Mucosa of stomach (tissue), 1 donor: ENCODE measurements at regions not wholly inside any gene's neighbourhood (a gene's known extent, or its start where the extent isn't known, plus 50 kb on each side); places are given as distances from the start of the nearest gene placed in this dataset.
"Not testable (repeated sequence)": the region's sequence is repeated elsewhere in the genome, so short reads cannot be mapped to it uniquely, and the experiment has no call there.

Source experiments
- H3K27me3 ChIP-seq: one replicate; pipeline ENCODE4 v1.7.0; 2013; ENCODE audit warnings: mild to moderate bottlenecking, low read length; ENCODE audit not compliant: control insufficient read depth, insufficient read depth
- H3K36me3 ChIP-seq: one replicate; pipeline ENCODE4 v1.7.0; 2013; ENCODE audit warnings: low read length; ENCODE audit not compliant: control insufficient read depth, insufficient read depth
- H3K4me1 ChIP-seq: one replicate; pipeline ENCODE4 v1.7.0; 2013; ENCODE audit warnings: mild to moderate bottlenecking, low read length; ENCODE audit not compliant: control insufficient read depth, insufficient read depth
- H3K4me3 ChIP-seq: one replicate; pipeline ENCODE4 v1.7.0; 2013; ENCODE audit warnings: low read length
- H3K9ac ChIP-seq: one replicate; pipeline ENCODE4 v1.7.0; 2013; ENCODE audit warnings: mild to moderate bottlenecking, low read length, moderate library complexity
- H3K9me3 ChIP-seq: one replicate; pipeline ENCODE4 v1.7.0; 2013; ENCODE audit warnings: mild to moderate bottlenecking, low read length, moderate library complexity; ENCODE audit not compliant: control insufficient read depth
- donor health status: Pancreatic carcinoma.

- H3K36me3 ChIP-seq, H3K9me3 ChIP-seq, H3K4me1 ChIP-seq, H3K27me3 ChIP-seq, H3K9ac ChIP-seq, H3K4me3 ChIP-seq: not testable (repeated sequence)
These were observed 56.2 kb upstream of the CCZ1B start for GRCh38 chr7:6882321-6882721.

DNA sequence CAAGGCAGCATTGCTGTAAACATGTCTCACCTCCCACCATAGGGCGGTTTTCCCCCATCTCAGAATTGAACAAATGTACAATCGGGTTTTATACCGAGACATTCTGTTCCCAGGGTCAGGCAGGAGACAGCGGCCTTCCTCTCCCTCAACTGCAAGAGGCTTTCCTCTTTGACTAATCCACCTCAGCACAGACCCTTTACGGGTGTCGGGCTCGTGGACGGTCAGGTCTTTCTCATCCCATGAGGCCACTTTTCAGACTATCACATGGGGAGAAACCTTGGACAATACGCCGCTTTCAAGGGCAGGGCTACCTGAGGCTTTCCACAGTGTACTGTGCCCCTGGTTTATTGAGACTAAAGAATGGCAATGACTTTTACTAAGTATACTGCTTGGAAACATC is 57.7 kb upstream of the CCZ1B start:
- not testable (repeated sequence) for H3K36me3 ChIP-seq, H3K9me3 ChIP-seq, H3K27me3 ChIP-seq, H3K4me3 ChIP-seq, H3K9ac ChIP-seq, H3K4me1 ChIP-seq

GRCh38 chr7:6886198-6886597 is 60.1 kb upstream of the CCZ1B start:
- Histone ChIP-seq H3K4me3 (no peak overlapping the region), H3K4me1 (no peaks in the 10 kb centered on the region), H3K27me3 (no peaks in the 10 kb centered on the region), H3K9me3 (no peaks in the 10 kb centered on the region), H3K36me3 (no peaks in the 10 kb centered on the region), H3K9ac (no peak overlapping the region)

DNA sequence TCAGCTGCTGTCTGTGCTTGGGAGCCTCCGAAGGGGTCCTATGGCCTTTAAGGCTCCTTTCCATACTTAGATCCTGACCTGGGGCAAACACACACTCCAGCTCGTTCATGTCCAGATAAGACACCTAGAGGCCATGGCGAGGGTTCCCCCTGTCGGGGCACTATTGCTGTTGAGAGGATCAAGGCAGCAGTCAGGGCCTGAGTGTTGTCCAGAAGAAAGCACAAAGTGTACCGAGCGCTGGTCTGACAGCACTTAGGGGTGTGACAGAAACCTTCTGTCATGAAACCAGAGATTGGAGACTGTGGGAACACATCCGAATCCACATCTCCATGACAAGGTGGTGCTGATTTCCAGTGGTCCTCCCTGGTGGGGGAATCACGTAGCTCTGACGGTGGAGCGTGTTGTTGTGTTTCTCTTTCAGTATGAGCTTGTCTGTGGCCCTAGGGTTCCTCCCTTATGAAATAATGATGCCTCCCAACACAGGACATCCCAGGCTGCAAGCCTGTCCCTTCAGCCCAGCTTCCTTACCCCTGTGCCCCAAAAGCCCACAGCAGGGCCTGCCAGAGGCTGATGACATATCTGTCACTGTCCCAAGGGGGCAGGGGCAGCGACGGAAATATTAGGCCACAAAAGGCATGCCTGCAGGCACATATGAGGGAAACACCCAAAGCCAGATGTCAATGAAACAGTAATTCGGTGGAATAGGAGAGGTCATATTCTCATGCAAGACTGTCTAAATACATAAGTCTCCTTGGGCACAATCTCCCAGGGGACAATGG is 62.4 kb upstream of the CCZ1B start:
- not testable (repeated sequence) for H3K36me3 ChIP-seq, H3K9ac ChIP-seq, H3K9me3 ChIP-seq, H3K27me3 ChIP-seq, H3K4me3 ChIP-seq, H3K4me1 ChIP-seq

GRCh38 chr7:6889252-6889812 is 63.3 kb upstream of the CCZ1B start:
- Histone ChIP-seq H3K4me1 (no peaks in the 10 kb centered on the region), H3K36me3 (no peaks in the 10 kb centered on the region), H3K9ac (no peak overlapping the region), H3K9me3 (no peaks in the 10 kb centered on the region), H3K4me3 (no peak overlapping the region), H3K27me3 (no peaks in the 10 kb centered on the region)

DNA sequence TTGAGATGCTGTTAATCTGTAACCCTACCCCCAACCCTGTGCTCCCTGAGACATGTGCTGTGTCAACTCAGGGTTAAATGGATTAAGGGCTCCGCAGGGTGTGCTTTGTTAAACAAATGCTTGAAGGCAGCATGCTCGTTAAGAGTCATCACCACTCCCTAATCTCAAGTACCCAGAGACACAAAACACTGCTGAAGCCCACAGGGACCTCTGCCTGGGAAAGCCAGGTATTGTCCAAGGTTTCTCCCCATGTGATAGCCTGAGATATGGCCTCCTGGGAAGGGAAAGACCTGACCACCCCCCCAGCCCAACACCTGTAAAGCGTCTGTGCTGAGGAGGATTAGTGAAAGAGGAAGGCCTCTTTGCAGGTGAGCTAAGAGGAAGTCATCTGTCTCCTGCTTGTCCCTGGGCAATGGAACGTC is 76.0 kb upstream of the CCZ1B start:
- not testable (repeated sequence) for H3K4me3 ChIP-seq, H3K36me3 ChIP-seq, H3K9ac ChIP-seq, H3K9me3 ChIP-seq, H3K27me3 ChIP-seq
- H3K4me1 ChIP-seq, result peaks cover 10% of the 10 kb centered on the region

DNA sequence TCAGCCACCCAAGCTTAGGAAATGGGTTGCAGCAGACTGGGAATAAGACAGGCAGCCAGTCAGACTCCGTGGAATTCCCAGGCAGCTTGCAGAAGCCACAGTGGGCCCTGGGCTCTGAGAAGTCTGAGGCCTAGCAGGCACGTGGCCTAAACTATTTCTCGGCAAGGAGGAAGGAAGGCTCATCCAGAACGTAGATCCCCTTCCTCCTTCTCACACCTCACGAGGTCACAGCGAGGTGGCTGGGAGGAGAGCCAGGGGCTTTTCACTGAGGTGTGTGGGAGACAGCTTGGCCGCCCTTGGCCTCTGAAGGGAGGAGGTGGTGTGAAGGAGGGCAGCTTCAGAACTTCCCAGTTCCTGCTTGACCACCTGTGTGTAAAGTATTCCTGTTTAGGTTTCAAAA is 77.2 kb upstream of the CCZ1B start:
- not testable (repeated sequence) for H3K9ac ChIP-seq, H3K9me3 ChIP-seq, H3K36me3 ChIP-seq, H3K27me3 ChIP-seq, H3K4me3 ChIP-seq
- H3K4me1 ChIP-seq, result peaks cover 10% of the 10 kb centered on the region

DNA sequence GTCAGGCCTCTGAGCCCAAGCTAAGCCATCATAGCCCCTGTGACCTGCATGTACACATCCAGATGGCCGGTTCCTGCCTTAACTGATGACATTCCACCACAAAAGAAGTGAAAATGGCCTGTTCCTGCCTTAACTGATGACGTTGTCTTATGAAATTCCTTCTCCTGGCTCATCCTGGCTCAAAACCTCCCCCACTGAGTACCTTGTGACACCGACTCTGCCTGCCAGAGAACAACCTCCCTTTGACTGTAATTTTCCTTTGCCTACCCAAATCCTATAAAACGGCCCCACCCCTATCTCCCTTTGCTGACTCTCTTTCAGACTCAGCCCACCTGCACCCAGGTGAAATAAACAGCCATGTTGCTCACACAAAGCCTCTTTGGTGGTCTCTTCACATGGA is 77.7 kb upstream of the CCZ1B start:
- H3K4me3 ChIP-seq, H3K27me3 ChIP-seq, H3K36me3 ChIP-seq, H3K9ac ChIP-seq, H3K9me3 ChIP-seq: not testable (repeated sequence)
- peaks cover 10% of the 10 kb centered on the region for H3K4me1 ChIP-seq

DNA sequence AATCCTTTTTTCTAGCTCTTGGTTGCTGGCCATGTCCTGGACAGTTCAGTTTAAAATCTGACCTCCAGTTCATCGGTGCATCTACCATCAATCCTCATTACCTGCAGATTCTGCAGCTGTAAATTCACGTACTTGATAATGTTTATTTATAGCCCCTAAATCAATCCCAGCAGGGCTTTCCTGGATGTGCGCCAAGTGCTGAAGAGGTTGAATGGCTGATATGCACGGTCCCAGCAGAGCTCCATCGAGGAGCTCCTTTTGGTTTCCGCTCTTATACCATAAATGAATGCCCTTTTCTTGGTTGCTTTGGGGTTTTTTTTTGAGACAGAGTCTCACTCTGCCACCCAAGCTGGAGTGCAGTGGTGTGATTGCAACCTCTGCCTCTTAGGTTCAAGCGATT is 91.2 kb upstream of the CCZ1B start:
- no peaks in the 10 kb centered on the region for H3K27me3 ChIP-seq
- no peaks in the 10 kb centered on the region for H3K9me3 ChIP-seq
- H3K9ac ChIP-seq, result no peak overlapping the region
- no peak overlapping the region for H3K4me3 ChIP-seq
- no peaks in the 10 kb centered on the region for H3K36me3 ChIP-seq
- H3K4me1 ChIP-seq, result no peaks in the 10 kb centered on the region

DNA sequence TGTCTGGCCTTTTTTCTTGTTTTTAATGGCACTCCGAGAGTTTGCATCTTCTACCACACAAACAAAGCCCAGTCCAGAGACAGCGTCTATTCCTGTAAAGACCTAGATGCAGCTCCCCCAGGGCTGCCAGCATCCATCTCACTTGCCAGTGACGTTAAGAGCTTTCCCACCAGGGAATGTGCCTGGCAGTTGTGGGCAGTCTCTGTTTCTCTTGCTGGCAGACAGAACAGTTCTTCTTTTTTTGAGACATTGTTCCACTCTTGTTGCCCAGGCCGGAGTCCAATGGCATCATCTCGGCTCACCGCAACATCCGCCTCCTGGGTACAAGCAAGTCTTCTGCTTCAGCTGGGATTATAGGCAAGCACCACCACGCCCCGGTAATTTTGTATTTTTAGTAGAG is 93.1 kb upstream of the CCZ1B start:
- H3K27me3 ChIP-seq, H3K9ac ChIP-seq, H3K36me3 ChIP-seq, H3K4me1 ChIP-seq, H3K4me3 ChIP-seq, H3K9me3 ChIP-seq: not testable (repeated sequence)

- H3K4me1 ChIP-seq, result peaks cover 23% of the 10 kb centered on the region
- not testable (repeated sequence) for H3K4me3 ChIP-seq, H3K9me3 ChIP-seq, H3K27me3 ChIP-seq, H3K36me3 ChIP-seq, H3K9ac ChIP-seq
These were observed 98.4 kb upstream of the CCZ1B start for GRCh38 chr7:6924523-6924922.

- not testable (repeated sequence) for H3K4me3 ChIP-seq, H3K9ac ChIP-seq, H3K9me3 ChIP-seq, H3K27me3 ChIP-seq, H3K36me3 ChIP-seq
- H3K4me1 ChIP-seq, result peaks cover 26% of the 10 kb centered on the region
These were observed 100.4 kb upstream of the CCZ1B start for GRCh38 chr7:6926193-6927174.
